WERI-Rb-1 (cell line): ENCODE measurements at regions not wholly inside any gene's neighbourhood (a gene's known extent, or its start where the extent isn't known, plus 50 kb on each side); places are given as distances from the start of the nearest gene placed in this dataset.
"Not testable (repeated sequence)": the region's sequence is repeated elsewhere in the genome, so short reads cannot be mapped to it uniquely, and the experiment has no call there.

Source experiments
- DNase-seq: peaks from one replicate; pipeline ENCODE4 v3.0.0-alpha.2; 2020
- H3K27ac ChIP-seq: fragments of 250-450 bp; sonication (Bioruptor Pico); 2 replicates; pipeline ENCODE4 v1.5.1; 2020; ENCODE audit warnings: mild to moderate bottlenecking, moderate library complexity
- H3K27me3 ChIP-seq: fragments of 250-450 bp; sonication (Bioruptor Pico); 2 replicates; pipeline ENCODE4 v1.5.1; 2021; ENCODE audit warnings: mild to moderate bottlenecking, low read depth, moderate library complexity; ENCODE audit not compliant: insufficient read depth, severe bottlenecking
- H3K36me3 ChIP-seq: fragments of 250-450 bp; sonication (Bioruptor Pico); 2 replicates; pipeline ENCODE4 v1.5.1; 2020; ENCODE audit warnings: mild to moderate bottlenecking, moderate library complexity
- H3K4me3 ChIP-seq: 2 replicates; pipeline ENCODE4 v1.5.1; 2011; ENCODE audit warnings: low read depth, mild to moderate bottlenecking, control low read depth, low read length
- H3K9me3 ChIP-seq: fragments of 250-450 bp; sonication (Bioruptor Pico); 2 replicates; pipeline ENCODE4 v1.5.1; 2021; ENCODE audit warnings: mild to moderate bottlenecking, moderate library complexity; ENCODE audit not compliant: severe bottlenecking
- TF ChIP-seq, protein P1 (sequence below): IDR thresholded peaks from 2 replicates; pipeline ENCODE4 v1.5.1; 2011; ENCODE audit warnings: low read depth, mild to moderate bottlenecking, control low read depth, inconsistent platforms, low read length

DNA sequence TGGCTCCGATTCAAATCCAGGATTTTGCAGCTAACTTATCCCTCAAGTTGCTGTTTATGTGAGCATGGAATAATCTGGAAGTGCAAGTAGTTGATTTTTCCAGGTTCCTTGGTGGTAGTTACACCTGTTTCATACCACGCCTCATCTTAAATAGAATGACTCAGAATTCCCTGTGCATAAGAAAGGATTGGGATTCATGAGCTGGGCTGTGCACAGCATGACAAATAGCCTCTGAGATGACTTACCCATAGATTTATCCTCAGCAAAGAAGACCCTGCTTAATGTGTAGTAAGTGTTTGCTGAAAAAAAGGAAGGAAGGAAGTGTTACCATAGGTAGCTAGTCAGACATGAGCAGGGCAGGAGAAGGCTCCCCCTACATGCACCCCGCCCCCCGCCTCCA lies 777.7 kb upstream of the ADGRL3 start:
- DNase-seq: no peak
- H3K4me3 ChIP-seq: no peak overlapping the region
- no peaks in the 10 kb centered on the region for H3K36me3 ChIP-seq
- no peaks in the 10 kb centered on the region for H3K9me3 ChIP-seq
- H3K27me3 ChIP-seq: no peaks in the 10 kb centered on the region
- no peak overlapping the region for H3K27ac ChIP-seq
- TF ChIP-seq, protein P1, sequence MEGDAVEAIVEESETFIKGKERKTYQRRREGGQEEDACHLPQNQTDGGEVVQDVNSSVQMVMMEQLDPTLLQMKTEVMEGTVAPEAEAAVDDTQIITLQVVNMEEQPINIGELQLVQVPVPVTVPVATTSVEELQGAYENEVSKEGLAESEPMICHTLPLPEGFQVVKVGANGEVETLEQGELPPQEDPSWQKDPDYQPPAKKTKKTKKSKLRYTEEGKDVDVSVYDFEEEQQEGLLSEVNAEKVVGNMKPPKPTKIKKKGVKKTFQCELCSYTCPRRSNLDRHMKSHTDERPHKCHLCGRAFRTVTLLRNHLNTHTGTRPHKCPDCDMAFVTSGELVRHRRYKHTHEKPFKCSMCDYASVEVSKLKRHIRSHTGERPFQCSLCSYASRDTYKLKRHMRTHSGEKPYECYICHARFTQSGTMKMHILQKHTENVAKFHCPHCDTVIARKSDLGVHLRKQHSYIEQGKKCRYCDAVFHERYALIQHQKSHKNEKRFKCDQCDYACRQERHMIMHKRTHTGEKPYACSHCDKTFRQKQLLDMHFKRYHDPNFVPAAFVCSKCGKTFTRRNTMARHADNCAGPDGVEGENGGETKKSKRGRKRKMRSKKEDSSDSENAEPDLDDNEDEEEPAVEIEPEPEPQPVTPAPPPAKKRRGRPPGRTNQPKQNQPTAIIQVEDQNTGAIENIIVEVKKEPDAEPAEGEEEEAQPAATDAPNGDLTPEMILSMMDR: no peak

- not testable (repeated sequence) for DNase-seq, H3K27me3 ChIP-seq, H3K27ac ChIP-seq, H3K9me3 ChIP-seq, H3K36me3 ChIP-seq, H3K4me3 ChIP-seq
Measured at GRCh38 chr4:60423573-60424184, 776.4 kb upstream of the ADGRL3 start.

- no peak for DNase-seq
- H3K9me3 ChIP-seq: peaks cover 5% of the 10 kb centered on the region
- H3K27me3 ChIP-seq: no peaks in the 10 kb centered on the region
- no peak overlapping the region for H3K4me3 ChIP-seq
- H3K27ac ChIP-seq: no peak overlapping the region
- no peaks in the 10 kb centered on the region for H3K36me3 ChIP-seq
- TF ChIP-seq, protein P1: no peak
Measured at GRCh38 chr4:60432911-60433310, 767.2 kb upstream of the ADGRL3 start.

GRCh38 chr4:60443068-60443467 lies 757.1 kb upstream of the ADGRL3 start:
- H3K36me3 ChIP-seq: no peaks in the 10 kb centered on the region
- H3K27ac ChIP-seq: no peak overlapping the region
- H3K27me3 ChIP-seq: no peaks in the 10 kb centered on the region
- DNase-seq: no peak
- H3K4me3 ChIP-seq: no peak overlapping the region
- TF ChIP-seq, protein P1: no peak
- no peaks in the 10 kb centered on the region for H3K9me3 ChIP-seq

- Histone ChIP-seq H3K27ac (no peak overlapping the region), H3K36me3 (no peaks in the 10 kb centered on the region), H3K27me3 (no peaks in the 10 kb centered on the region), H3K4me3 (no peak overlapping the region), H3K9me3 (no peaks in the 10 kb centered on the region)
- TF ChIP-seq, protein P1: no peak
- DNase-seq: no peak
Measured at GRCh38 chr4:60443796-60444195, 756.3 kb upstream of the ADGRL3 start.

GRCh38 chr4:60450054-60450453 lies 750.1 kb upstream of the ADGRL3 start:
- Histone ChIP-seq H3K9me3 (no peaks in the 10 kb centered on the region), H3K36me3 (no peaks in the 10 kb centered on the region), H3K27ac (no peak overlapping the region), H3K4me3 (no peak overlapping the region), H3K27me3 (no peaks in the 10 kb centered on the region)
- TF ChIP-seq, protein P1: no peak
- no peak for DNase-seq
